Lower lobe of right lung (tissue), 2 donors: ENCODE measurements at regions not wholly inside any gene's neighbourhood (a gene's known extent, or its start where the extent isn't known, plus 50 kb on each side); places are given as distances from the start of the nearest gene placed in this dataset.

Experiments used
- ATAC-seq, 2 donors: fragments of 200-7000 bp; cut with Tn5 transposase; one replicate each; pipeline ENCODE4 v1.9.1; 2020 to 2022; ENCODE audit warnings: mild to moderate bottlenecking in 2 of 2, moderate library complexity in 2 of 2
- DNase-seq: peaks from one replicate; pipeline ENCODE4 v3.0.0-alpha.2; 2020
- H3K27ac ChIP-seq: fragments of 200-600 bp; one replicate; pipeline ENCODE4 v1.8.0; 2022
- H3K27me3 ChIP-seq: fragments of 200-600 bp; one replicate; pipeline ENCODE4 v1.8.0; 2022; ENCODE audit warnings: low read depth
- H3K36me3 ChIP-seq: fragments of 200-600 bp; one replicate; pipeline ENCODE4 v1.8.0; 2022; ENCODE audit warnings: mild to moderate bottlenecking
- H3K4me1 ChIP-seq: fragments of 200-600 bp; one replicate; pipeline ENCODE4 v1.8.0; 2022
- H3K4me3 ChIP-seq: fragments of 200-600 bp; one replicate; pipeline ENCODE4 v1.8.0; 2022; ENCODE audit warnings: mild to moderate bottlenecking
- H3K9me3 ChIP-seq: fragments of 200-600 bp; one replicate; pipeline ENCODE4 v1.8.0; 2022
- CTCF ChIP-seq: fragments of 200-600 bp; IDR thresholded peaks from one replicate; pipeline ENCODE4 v1.8.0; 2022; ENCODE audit warnings: antibody characterized with exemption, mild to moderate bottlenecking
- intact Hi-C: fragments of 100-400 bp; cut with DNase I; formaldehyde crosslinking; loops from one replicate; pipeline ENCODE4 v1.11.0; 2022
- donor health status: DM: no; HTN: yes; CAD: no; lungs with severe emphysema.

GRCh38 chr1:232376632-232377493 is 253.1 kb downstream of the SIPA1L2 start:
- Histone ChIP-seq H3K4me3 (no peak overlapping the region), H3K27me3 (no peaks in the 10 kb centered on the region), H3K36me3 (no peaks in the 10 kb centered on the region), H3K27ac (no peak overlapping the region), H3K9me3 (no peaks in the 10 kb centered on the region), H3K4me1 (no peaks in the 10 kb centered on the region)
- ATAC-seq, result no peak
- TF ChIP-seq CTCF, result no peak
- intact Hi-C loops, result no loop called here
- DNase-seq, result no peak

GRCh38 chr1:232372841-232373440 is 257.0 kb downstream of the SIPA1L2 start:
- no peak for TF ChIP-seq CTCF
- no peaks in the 10 kb centered on the region for H3K4me1 ChIP-seq
- H3K27ac ChIP-seq, result no peak overlapping the region
- no peak for DNase-seq
- ATAC-seq, result no peak
- no peak overlapping the region for H3K4me3 ChIP-seq
- H3K27me3 ChIP-seq, result no peaks in the 10 kb centered on the region
- H3K36me3 ChIP-seq, result no peaks in the 10 kb centered on the region
- intact Hi-C loops, result no loop called here
- no peaks in the 10 kb centered on the region for H3K9me3 ChIP-seq

- no peak overlapping the region for H3K27ac ChIP-seq
- TF ChIP-seq CTCF, result no peak
- no peaks in the 10 kb centered on the region for H3K9me3 ChIP-seq
- no peak overlapping the region for H3K4me3 ChIP-seq
- no peaks in the 10 kb centered on the region for H3K36me3 ChIP-seq
- intact Hi-C loops, result no loop called here
- H3K27me3 ChIP-seq, result no peaks in the 10 kb centered on the region
- H3K4me1 ChIP-seq, result no peaks in the 10 kb centered on the region
- ATAC-seq (no peak), DNase-seq (no peak)
Observed at GRCh38 chr1:232372431-232372830, 257.5 kb downstream of the SIPA1L2 start.

GRCh38 chr1:232369451-232370296 is 260.3 kb downstream of the SIPA1L2 start:
- no peak overlapping the region for H3K4me3 ChIP-seq
- intact Hi-C loops, result no loop called here
- H3K27ac ChIP-seq, result no peak overlapping the region
- no peaks in the 10 kb centered on the region for H3K36me3 ChIP-seq
- no peaks in the 10 kb centered on the region for H3K9me3 ChIP-seq
- no peak for ATAC-seq
- H3K27me3 ChIP-seq, result no peaks in the 10 kb centered on the region
- H3K4me1 ChIP-seq, result no peaks in the 10 kb centered on the region
- DNase-seq, result no peak
- TF ChIP-seq CTCF, result no peak

GRCh38 chr1:232368821-232369321 is 261.1 kb downstream of the SIPA1L2 start:
- no peak for TF ChIP-seq CTCF
- intact Hi-C loops, result no loop called here
- Histone ChIP-seq H3K36me3 (no peaks in the 10 kb centered on the region), H3K27ac (no peak overlapping the region), H3K27me3 (no peaks in the 10 kb centered on the region), H3K4me1 (no peaks in the 10 kb centered on the region), H3K9me3 (no peaks in the 10 kb centered on the region), H3K4me3 (no peak overlapping the region)
- no peak for ATAC-seq
- no peak for DNase-seq
